ENCODE measurements at regions not wholly inside any gene's neighbourhood (a gene's known extent, or its start where the extent isn't known, plus 50 kb on each side); places are given as distances from the start of the nearest gene placed in this dataset.

DNA sequence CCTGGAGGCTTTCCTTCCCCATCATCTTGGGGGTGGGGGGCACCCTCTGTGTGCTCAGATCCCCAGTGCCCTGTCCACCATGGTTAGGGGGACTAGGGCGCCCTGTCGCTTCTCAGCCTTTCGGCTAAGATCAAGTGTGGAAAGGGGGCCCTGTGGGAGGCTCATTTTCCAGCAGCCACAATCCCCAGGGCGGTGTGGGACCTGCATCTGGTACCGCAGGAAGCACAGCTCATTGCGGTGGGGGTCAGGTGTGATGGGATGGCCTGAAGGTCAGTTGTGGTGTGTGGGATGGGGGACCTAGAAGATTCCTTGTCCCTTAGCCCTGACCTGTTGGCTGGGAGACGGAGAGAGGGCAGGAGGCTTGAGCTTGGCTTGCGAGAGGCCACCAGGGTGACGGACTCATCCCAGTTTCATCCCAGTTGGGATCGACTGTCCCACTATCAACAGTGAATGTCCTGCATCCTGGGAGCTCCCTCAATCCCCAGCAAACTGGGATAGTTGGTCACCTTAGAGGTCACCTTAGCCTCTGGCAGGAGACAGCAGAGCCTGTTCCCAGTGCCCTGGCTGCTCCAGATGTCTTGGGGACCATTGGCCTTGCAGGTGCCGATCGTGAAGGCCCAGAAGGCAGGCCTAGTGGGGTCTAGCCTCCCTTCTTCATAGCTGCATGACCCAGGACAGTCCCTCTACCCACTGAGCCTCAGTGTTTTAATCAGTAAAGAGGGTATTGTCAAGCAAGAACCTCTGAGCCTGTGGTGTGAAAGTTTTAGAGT, 64.5 kb upstream of the PMEPA1 start:
- TF ChIP-seq, protein P1, sequence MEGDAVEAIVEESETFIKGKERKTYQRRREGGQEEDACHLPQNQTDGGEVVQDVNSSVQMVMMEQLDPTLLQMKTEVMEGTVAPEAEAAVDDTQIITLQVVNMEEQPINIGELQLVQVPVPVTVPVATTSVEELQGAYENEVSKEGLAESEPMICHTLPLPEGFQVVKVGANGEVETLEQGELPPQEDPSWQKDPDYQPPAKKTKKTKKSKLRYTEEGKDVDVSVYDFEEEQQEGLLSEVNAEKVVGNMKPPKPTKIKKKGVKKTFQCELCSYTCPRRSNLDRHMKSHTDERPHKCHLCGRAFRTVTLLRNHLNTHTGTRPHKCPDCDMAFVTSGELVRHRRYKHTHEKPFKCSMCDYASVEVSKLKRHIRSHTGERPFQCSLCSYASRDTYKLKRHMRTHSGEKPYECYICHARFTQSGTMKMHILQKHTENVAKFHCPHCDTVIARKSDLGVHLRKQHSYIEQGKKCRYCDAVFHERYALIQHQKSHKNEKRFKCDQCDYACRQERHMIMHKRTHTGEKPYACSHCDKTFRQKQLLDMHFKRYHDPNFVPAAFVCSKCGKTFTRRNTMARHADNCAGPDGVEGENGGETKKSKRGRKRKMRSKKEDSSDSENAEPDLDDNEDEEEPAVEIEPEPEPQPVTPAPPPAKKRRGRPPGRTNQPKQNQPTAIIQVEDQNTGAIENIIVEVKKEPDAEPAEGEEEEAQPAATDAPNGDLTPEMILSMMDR (IDR thresholded peaks at IDR 0.05; ENCODE audit: insufficient read depth, low read length): no peak
- no peak for TF ChIP-seq GABPA (IDR thresholded peaks at IDR 0.05; ENCODE audit: low read depth)
- TF ChIP-seq POLR2AphosphoS5 (IDR thresholded peaks at IDR 0.05; ENCODE audit: low read depth): no peak
- TF ChIP-seq, protein P2, sequence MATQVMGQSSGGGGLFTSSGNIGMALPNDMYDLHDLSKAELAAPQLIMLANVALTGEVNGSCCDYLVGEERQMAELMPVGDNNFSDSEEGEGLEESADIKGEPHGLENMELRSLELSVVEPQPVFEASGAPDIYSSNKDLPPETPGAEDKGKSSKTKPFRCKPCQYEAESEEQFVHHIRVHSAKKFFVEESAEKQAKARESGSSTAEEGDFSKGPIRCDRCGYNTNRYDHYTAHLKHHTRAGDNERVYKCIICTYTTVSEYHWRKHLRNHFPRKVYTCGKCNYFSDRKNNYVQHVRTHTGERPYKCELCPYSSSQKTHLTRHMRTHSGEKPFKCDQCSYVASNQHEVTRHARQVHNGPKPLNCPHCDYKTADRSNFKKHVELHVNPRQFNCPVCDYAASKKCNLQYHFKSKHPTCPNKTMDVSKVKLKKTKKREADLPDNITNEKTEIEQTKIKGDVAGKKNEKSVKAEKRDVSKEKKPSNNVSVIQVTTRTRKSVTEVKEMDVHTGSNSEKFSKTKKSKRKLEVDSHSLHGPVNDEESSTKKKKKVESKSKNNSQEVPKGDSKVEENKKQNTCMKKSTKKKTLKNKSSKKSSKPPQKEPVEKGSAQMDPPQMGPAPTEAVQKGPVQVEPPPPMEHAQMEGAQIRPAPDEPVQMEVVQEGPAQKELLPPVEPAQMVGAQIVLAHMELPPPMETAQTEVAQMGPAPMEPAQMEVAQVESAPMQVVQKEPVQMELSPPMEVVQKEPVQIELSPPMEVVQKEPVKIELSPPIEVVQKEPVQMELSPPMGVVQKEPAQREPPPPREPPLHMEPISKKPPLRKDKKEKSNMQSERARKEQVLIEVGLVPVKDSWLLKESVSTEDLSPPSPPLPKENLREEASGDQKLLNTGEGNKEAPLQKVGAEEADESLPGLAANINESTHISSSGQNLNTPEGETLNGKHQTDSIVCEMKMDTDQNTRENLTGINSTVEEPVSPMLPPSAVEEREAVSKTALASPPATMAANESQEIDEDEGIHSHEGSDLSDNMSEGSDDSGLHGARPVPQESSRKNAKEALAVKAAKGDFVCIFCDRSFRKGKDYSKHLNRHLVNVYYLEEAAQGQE (IDR thresholded peaks at IDR 0.05; ENCODE audit: insufficient replicate concordance, low read depth): no peak
- no peak for TF ChIP-seq SPI1 (IDR thresholded peaks at IDR 0.05; ENCODE audit: borderline replicate concordance, low read depth)
